GM12878 (cell line): ENCODE measurements at regions not wholly inside any gene's neighbourhood (a gene's known extent, or its start where the extent isn't known, plus 50 kb on each side); places are given as distances from the start of the nearest gene placed in this dataset.

ENCODE experiments used
- CEBPZ ChIP-seq: fragments of 150-350 bp; IDR thresholded peaks from 2 replicates; pipeline ENCODE4 v1.6.1; 2016; ENCODE audit warnings: low read depth, low read length
- KAT2A ChIP-seq: conservative IDR thresholded peaks from 2 replicates; pipeline ENCODE4 v1.6.1; 2011; ENCODE audit warnings: low read depth, low read length; ENCODE audit not compliant: control insufficient read depth
- SKIL ChIP-seq: fragments of 450-650 bp; IDR thresholded peaks from 2 replicates; pipeline ENCODE4 v1.6.1; 2017; ENCODE audit warnings: mild to moderate bottlenecking, low read depth, inconsistent platforms; ENCODE audit not compliant: poor library complexity, severe bottlenecking

GRCh38 chr5:98535901-98536300 lies 237.6 kb upstream of the RGMB start:
- TF ChIP-seq KAT2A, result no peak
- no peak for TF ChIP-seq CEBPZ
- no peak for TF ChIP-seq SKIL
